DMS153 (cell line): ENCODE measurements at regions not wholly inside any gene's neighbourhood (a gene's known extent, or its start where the extent isn't known, plus 50 kb on each side); places are given as distances from the start of the nearest gene placed in this dataset.

Source experiments
- DNase-seq: peaks from one replicate; lab custom pipeline; 2025; lab: John Stamatoyannopoulos, UW

DNA sequence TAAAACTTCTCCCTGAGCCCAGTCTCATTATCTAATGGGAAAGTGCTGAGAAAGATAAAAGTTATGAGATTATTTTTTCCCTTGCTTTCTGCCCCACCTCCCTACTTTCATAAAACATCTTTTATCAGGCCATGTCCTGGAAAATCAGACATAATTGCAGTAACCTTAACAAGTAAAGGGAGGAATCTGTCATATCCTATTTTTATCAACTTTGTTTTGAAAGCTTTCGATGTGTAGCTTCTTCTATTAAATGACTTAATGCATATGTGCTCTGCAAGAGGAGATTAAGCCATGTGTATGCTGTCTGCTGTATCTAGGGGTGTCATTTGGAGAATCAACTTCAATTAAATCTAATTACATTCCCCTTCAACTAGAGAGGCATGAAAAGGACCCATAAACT lies 408.9 kb downstream of the CBLN4 start:
- DNase-seq = no peak

DNA sequence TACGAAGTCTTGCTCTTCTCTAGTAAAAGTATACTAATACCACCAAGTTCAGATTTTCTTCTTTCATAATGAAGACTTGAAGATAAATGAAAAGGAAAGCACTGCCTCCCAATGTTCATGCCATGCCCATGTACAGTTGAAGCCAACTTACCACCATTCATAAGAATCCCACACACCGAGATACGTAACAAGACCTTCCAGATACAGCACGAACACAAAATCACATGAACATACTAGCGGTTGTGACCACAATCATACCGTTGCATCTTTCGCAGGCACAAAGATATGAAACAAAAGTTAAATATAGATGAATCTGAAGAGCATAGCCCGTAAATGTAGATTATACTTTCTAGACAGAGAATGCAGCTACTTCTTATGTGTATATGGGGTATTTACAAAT lies 412.5 kb downstream of the CBLN4 start:
- no peak for DNase-seq

DNA sequence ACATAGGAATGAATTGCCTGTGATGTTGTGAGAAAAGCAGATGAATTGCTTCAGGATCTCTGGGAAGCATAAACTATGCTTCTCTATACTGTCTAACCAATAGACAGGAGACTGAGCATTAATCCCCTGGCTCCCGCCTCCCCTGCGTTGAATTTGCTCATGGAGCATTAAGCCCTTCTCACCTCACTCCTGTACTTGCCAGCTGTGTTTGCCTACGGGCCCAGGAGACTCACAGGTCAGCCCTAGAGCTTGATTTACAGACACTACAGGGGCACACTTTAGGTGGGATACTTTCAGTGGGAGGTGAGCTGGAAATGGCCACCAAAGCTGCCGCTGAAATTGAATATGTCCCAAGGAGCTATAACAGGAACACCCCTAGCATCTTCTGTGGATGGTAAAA lies 418.7 kb downstream of the CBLN4 start:
- no peak for DNase-seq

DNA sequence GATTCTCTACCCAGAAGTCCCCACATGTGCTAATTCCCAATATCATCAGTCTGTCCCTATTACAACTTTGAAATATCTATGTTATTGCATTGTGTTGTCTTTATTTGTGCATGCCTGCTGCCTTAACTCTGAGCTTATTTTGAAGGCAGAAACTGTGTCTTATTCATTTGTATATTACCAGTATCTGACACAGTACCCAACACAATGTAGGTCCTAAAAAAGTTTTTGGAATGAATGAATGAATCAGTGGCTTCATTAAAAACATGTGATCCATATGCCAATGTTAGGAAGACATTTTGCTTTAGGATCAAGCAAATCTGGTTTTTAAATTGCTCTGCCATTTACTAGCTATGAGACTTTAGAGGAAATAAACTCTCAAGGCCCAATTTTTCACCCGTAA lies 420.4 kb downstream of the CBLN4 start:
- DNase-seq = no peak

DNA sequence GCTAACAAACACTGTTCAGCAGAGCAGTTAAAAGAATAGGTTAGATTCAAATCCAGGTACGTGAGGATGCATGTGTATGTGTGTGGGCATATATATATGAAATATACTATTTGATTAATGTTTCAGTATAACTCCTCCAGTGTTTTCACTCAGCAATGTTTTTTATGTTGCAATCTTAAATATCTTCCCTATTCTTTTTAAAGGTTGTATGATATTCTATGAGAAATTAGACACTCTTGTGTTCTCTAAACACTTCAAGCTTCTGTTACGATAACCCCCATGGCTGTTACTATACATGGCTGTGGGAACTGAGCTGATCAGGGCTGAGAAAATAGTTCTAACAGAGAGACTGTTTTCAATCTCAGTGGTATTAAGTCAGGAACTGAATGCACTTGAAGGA lies 421.0 kb downstream of the CBLN4 start:
- no peak for DNase-seq

DNA sequence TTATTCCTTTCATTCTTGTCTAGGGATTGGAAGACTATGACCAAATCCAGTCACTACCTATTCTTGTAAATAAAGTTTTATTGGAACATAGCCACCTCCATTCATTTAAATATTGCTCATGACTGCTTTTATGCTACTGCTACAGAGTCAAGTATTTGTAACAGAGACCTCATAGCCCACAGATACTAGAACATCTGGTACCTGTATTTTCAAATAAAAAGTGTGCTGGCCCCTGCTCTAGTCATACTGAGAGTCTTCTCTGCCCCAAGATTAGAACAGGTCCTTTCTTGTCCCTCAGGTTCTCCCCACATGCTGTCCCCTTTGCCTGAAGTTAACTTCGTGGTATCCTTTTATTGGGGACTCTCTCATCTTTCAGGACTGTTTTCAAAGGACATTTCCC lies 422.3 kb downstream of the CBLN4 start:
- DNase-seq = no peak

DNA sequence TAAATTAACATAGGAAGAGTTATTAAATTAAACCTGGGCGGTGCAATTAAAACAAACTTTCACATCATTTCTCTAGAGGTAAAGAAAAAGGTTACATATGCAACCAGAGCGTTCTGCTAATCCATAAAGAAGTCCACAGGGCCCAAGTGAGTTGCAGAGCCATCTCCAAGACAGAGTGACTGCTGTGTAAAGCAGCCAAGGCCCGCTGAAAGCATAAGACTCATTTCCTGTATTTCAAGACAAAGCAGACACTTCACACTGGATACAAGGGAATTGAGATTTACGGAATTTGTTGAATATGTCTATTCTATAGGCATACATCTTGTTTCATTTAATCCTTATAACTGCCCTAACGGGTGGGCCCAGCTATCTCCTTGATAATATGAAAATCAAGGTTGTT lies 422.8 kb downstream of the CBLN4 start:
- DNase-seq = no peak

DNA sequence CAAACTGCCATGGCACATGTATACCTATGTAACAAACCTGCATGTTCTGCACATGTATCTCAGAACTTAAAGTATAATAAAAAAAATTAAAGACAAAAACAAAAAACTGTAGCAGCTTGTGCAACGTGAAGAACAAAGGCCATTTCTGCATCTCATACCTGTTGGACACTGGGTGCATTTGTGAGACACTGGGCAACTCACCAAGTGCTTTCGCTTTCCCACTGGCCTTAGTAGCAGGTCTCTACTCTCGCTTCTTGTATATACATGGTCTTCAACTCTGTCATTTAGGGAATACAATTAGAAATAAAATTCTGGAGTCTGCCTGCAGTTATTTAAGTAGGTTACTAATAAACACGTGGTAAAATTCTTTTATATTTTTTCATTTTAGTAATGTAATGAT lies 423.8 kb downstream of the CBLN4 start:
- DNase-seq = no peak

DNA sequence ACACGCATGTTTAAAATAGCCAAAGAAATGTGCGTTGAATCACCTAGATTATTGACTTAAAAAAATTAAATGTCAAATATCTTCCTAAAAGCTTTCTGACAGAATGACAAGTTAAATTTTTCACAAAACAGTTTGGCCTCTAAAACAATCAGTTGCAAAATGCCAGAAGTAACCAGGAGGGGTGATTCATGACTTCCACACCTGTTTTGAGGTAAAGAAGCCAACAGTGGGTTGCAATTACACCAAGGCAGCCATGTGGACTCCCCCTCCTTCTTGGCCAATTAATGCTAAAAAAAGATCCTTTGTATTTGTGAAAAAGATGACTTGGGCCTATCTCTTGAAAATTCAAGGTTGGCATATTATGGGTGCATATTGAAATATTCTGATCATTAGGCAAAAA lies 424.8 kb downstream of the CBLN4 start:
- no peak for DNase-seq

DNA sequence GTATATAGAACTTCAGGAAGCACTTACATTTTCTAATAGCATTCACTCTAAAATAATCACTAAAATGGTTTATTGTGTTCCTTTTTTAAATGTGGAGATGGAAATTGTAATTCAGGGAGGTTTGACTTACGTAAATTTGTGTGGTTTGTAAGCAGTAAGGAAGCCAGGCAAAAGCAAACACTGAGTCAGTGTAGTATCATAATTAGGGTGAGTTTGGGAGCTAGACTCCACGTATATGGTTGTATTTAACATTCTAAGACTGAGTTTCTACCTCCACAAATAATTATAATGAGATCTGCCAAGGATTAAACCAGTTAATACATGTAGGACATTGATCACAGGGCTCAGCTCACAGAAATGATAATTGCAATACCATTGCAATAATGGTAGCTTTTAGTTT lies 425.5 kb downstream of the CBLN4 start:
- no peak for DNase-seq

DNA sequence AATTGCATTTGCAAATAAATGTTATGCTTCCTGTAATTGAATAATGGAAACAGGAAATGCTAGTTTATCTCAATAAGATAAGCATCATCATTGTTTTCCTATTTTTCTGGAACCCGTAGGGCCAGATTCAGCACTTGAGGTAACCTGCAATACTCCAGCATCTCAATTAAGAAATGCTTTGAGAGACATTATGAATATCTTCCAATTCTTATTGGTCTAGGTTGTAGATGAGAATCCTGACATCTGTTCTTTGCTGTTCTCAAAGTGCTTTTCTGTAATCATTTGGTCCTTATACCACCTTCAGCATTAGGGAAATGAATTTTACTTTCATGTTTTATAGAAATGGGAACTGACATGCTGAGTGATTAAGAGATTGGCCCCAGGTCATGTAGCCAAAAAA lies 428.3 kb downstream of the CBLN4 start:
- DNase-seq = no peak

DNA sequence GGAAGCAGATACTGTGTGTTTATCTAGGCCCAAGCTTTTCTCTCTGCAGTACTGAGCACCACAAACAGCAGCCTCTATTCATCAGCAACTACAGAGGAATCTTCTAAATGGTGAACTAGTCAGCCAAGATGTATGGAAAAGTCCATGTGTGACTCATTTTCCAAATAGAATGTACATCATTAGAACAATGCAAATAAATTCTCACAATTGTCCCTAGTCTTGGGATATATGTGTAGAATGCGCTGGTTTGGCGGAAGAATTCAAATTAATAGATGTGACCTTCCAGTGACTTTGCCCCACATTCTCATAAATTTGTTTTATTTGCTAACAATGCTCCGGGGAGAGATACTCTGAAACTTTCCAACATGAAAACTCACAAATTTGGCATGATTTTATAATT lies 436.2 kb downstream of the CBLN4 start:
- no peak for DNase-seq

DNA sequence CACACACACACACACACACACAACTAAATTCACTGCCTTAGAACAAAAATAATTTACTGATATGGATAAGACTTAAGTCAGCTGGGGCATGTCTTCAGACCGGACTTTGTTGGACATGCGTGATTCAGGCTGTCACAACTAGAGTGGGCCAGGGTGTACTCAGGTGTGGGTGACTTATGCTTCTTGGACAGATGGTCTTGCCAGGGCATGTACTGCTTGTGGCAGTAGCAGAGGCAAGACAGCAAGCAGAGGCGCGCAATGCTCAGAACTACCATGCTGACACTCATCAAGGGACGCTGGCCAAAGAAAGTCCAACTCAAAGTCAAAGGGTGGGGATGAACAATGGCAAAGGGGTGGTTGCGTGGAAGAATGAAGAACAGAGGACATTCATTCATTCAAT lies 437.5 kb downstream of the CBLN4 start:
- DNase-seq = no peak

DNA sequence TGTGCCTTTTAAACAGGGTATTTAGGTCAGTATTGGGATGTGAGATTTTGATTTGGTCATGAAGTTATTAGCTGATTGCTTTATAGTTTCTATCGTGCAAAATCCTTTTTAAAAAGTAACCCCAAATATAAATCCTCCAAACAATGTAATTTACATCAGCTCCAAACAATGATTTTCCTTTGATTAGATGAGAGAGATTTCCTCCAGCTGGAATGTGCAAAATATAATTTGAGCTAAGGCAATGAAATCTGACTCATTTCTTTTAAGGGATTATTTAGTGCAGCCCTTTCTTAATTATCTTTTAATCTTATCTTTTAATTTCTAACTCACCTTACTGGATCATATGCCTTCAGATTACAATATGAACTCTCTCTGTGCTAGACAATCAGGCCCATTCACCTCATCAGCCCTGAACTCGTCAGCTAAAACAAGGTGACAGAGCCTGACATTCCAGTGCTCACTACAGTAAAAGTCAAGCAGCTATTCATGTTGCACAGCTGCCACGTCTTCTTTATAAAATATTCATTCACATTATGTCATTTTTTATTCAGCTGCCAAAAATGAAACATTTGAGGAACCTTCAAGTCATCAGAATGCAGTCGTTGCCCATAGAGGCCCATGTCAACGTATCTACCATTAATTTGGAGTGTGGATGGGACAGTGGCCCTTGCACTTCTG lies 440.1 kb downstream of the CBLN4 start:
- DNase-seq = no peak

DNA sequence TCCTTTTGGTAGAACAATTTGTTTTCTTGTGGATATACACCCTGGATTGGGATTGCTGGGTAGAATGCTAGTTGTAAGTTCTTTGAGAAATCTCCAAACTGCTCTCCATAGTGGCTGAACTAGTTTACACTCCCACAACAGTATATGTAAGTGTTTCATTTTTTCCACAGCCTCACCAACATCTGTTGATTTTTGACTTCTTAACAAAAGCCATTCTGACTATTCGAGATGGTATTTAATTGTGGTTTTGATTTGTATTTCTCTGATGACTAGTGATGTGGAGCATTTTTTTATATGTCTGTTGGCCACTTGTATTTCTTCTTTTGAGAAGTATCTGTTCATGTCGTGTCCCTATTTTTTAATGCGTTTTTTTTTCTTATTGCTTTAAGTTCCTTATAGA lies 444.1 kb downstream of the CBLN4 start:
- DNase-seq = no peak

DNA sequence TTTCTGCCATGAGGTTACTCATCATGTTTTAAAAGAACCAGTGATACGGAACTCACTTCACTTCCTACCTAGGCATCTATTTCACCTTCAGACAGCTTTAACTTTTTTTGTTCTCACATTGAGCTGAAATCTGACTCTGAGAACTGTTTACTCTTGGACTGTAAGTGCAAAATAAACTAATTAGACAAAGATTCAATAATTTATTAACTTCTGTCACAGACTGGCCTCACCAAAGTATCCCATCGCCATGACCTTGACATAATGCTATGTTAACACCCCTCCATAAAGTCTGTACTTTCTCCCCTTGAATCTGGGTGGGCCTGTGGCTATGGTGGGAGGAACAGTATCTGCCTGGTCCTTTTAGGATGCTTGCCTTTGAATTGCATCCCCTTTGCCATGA lies 448.1 kb downstream of the CBLN4 start:
- no peak for DNase-seq

DNA sequence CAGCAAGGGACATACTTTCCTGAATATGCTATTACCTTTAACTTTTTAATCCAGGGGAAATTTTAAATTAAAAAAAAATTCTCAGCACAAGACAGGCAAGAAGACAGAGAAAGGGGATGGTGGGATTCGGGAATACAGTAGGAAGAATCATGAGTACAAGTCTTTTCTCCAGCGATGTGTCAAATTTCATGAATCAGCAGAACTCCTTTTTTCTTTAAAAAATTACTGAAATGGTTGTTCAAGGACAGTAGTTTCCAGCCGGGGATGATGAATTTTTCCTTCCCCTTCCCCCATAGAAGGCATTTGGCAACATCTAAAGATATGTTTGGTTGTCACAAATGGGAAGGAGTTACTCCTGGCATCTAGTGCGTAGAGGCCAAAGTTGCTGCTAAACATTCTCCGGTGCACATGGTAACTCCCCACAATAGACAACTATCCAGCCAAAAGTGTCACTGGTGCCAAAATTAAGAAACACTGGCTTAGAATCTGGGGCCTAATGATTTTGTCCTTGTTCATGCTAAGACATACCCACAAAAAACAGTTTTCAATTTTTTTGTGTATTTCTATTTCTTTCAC lies 450.2 kb downstream of the CBLN4 start:
- DNase-seq = no peak

DNA sequence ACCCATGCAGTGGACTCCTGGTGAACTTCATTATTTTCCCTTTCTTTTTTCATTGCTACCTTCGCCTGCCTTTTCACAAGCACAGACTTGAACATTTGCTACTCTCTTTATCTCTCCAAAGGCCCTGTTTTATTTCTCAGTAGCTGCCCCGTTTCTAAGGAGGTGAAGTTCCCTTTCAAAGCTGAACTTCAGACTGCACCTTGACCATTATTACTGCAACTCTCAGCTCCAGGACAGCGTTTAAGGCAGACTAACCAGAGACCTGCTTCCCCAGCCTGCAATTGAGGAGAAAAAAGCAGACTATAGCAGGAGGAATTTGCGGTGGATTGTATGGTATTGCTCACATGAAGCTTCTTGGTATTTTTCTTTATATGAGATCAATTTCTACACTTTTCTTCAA lies 460.7 kb downstream of the CBLN4 start:
- DNase-seq = no peak

DNA sequence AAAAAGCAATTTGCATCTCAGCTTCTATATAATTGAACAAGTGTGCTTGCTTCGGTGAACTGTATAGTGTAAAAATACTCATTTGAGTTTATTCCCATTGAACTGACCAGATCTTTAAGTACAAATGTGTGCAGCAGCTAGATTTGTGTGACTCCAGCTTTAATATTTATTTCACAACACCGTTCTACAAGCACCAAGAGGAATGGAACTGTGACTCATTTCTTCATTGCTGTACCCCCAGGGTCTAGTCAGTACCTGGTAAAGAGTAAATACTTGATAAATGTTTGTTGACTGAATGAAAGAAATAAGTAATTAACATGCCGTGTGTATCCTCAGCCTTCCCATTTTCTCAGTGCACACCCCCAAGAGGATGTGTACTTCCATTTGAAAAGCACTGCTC lies 464.8 kb downstream of the CBLN4 start:
- DNase-seq = no peak

DNA sequence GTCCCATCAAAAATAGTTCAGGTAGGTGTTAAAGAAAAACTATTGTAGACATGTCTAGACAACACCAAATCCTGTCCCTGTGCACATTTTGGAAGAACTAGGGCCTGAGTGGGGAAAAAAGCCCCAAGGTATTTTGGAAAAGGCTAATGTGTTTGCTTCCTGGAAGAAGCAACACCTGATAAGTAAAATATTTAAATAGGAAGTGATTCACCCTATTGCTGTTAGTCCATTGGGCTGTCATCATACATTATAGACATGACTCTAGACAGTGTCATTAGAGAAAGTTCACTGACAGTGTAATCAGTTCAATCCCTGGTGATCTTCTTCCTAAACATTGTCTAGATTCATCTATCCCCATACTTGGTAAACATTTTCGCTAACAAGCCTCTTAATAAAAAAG lies 465.3 kb downstream of the CBLN4 start:
- DNase-seq = no peak

DNA sequence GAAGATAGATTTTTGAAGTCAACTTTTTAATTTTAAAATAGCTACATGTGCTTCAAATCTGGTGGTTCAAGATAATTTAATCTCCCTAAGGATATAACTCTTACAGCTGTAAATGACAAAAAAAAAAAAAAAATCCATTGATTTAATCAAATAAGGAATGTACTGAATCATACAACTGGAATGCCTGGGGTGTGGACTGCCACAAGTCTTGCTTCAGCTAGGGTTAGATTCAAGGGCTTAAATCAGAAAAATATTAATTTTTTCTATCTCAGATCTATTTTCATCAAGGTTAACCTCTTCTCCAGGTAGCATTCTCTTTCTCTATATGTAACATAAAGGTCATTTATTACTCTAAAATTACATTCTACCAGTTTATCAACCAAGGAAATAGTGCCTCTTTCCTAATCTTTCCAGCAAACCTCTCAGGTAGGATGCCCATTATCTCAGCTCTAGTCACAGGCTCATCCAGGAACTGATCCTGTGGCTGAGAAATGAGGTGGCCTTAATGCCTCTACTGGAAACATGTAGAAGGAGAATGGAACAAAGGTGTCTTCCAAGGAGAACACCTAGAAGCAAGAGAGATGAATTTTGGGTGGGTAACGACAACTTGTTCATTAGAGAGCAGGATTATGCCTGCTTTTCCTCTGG lies 466.9 kb downstream of the CBLN4 start:
- no peak for DNase-seq

DNA sequence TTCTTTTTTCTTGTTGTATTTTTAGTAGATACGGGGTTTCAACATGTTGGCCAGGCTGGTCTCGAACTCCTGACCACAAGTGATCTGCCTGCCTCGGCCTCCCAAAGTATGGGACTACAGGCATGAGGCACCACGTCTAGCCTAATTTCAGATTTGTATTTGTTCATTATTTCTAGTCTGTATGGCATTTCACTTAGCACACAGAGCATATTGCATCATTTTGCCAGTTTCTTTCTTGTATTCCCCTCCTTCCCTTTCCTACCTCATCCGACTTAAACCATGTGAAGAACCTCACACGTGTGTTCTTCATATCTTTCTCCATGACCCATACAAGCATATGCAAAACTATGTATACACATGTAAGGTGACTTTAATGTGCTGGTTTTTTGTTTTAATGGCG lies 470.0 kb downstream of the CBLN4 start:
- no peak for DNase-seq

DNA sequence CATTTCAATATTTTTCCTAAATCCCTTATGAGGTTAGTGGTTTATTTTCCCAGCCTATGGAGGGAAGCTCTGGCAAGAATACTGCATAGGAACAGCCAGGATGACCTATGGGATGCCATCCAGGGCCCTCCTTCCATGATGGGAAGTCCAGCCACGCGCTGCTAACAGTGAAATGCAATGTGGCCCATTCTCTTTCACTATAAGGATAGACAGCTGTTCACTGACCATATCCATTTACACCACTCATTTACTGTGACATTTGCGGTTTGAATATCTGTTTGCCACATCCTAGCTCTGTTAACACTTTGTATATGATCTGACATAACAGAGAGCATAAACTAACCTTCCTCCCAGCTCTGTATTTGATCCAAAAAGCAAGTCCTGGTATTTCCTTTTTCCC lies 471.7 kb downstream of the CBLN4 start:
- DNase-seq = no peak

DNA sequence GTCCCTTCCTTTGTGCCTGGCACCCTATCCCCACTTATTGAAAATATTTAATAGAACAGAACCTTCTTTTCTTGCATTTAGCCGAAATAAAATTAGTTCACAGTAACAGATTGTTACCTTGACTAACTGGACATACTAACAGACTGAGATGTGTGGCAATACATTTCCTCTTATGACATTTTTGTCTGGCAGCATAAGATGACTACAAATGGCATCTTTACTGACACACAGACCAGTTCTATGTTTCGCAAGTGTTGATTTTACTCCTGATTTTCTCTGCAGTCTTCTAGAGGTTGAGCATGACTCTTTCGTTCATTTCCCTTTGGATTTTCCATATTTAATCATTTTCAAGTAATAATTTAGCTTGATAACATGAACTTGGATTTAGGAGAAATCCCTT lies 474.6 kb downstream of the CBLN4 start:
- DNase-seq = no peak
